DMS 273 (cell line): ENCODE measurements at regions not wholly inside any gene's neighbourhood (a gene's known extent, or its start where the extent isn't known, plus 50 kb on each side); places are given as distances from the start of the nearest gene placed in this dataset.
"Not testable (repeated sequence)": the region's sequence is repeated elsewhere in the genome, so short reads cannot be mapped to it uniquely, and the experiment has no call there.

Source experiments
- DNase-seq: peaks from one replicate; lab custom pipeline; 2025; ENCODE audit not compliant: unreplicated experiment; lab: John Stamatoyannopoulos, UW

DNA sequence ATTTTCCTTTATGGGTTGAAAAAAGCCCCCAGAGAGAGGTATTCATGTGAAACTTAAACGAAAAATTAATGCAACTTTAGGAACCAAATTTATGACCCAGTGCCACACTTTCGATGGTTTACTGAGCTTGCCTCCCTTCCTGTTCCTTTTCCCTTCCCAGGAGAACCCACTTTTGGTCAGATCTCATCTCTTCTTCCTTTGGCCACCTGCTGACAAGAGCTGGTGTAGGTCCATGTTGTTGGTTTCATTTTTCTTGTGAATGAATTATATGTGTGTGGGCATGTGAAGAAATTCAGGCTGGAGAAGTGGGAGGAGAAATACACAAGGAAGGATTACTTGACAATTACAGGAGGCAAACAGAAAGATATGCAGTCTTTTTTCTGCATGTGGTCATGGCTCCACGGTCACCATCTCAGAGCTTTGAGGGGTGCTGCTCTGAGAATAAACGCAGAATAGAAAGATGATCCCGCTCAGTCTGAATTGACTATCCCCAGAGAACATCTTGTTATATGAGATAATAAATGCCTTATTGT lies 111.3 kb upstream of the TCF4 start:
- DNase-seq: no peak

DNA sequence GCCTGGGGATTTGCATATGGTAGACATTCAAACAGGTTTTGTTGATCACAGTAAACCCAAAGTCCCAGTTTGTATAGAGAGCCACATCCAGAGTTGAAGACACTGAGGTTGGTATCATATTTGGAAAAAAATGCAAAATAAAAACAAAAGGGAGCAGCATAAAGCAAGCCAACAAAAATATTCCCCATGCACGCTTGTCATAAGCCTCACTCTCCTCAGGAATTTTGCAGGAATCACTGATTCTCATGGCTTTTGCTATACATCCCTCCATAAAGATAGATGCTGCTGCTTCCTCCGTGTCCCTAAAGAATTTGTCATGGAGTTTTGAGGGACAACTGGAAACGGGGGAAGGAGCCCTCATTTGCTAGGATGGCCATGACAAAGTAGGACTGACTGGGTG lies 108.8 kb upstream of the TCF4 start:
- DNase-seq: no peak

DNA sequence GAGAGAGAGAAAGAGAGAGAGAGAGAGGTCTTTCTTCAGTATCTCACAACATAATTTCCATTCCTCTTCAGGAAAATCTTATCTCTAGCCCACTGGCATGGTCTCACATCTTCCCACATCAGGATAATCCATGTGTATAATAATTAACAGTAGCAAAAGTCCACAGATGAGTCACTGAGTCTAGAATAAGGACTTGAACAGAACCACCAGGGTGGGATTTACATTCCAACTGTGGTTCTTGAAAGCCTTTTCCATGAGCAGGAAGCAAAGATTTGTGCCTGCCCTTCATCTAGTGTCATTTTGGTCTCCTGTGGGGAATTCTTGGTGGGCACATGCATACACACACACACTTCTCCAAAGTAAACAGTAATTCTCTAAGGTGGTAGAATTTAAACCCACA lies 107.1 kb upstream of the TCF4 start:
- no peak for DNase-seq

DNA sequence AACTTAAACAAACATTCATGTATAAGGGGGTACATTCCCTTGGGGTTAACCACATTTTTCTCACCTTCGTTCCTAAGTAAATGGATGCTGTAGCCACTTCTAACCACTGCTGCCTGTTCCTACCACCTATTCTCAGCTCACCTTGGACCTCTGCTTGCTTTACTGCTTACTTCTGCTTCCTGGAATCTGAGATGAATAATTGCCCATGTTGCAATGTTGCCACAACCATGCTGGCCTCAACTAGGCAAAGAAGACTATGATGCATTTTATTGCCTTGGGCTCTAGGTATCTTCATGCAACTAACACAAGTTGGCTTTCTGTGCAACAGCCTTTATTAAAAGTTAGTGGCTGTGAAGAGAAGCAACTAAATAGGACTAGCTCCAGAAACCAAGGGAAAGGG lies 106.3 kb upstream of the TCF4 start:
- DNase-seq: no peak

DNA sequence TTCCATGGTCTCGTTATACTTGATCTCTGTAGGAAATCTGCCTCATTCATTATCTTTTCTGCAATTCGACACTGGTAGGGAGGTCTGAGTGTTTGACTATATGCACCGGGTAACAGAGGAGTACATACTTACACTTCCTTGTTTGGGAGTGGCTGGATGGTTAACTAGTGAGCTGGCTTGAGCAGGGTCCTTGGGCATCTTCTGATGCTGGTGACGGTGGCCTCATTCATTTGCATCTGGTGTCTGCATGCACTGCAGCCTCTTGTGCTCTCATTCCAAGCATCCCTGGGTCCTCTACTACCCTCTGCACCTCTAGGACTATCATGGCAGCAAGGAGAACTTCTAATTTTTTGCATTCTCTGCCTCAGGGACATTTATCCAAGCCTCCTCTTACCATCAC lies 100.0 kb upstream of the TCF4 start:
- DNase-seq: no peak

DNA sequence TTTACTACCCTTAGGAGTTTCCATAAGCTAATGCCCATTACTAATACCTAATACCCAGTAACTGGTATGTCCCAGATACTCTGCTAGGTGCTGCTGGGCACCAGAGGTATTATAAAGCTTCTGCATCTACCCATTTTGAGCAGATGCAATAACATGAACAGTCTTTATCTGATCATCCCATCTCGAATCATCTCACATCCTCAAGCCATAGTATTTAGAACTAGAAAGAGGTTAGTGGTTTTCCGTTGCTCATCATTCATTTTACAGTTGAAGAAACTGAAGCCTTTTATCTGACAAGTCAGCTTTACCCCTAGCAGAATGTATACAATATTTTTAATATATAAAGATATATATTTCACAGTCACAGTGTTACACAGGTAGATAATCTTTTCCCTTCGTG lies 99.1 kb upstream of the TCF4 start:
- DNase-seq: no peak

DNA sequence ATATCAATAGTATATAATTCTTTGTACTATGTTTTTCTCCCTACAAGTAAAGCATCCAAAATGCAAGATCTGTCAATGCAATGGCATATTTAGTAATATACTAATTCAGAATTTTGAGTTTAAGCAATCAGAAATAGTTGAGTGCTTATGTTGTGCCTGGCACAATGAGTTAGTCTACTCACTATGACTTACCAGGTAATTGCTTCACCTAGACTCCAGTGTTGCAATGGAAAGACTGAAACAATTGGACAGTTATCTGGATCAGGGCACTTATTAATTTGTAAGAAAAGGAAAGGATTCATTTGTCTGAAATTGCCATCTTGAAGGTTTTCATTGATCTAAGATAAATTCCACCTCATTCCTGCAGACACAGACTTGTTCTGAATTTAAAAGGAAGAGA lies 97.6 kb upstream of the TCF4 start:
- no peak for DNase-seq

DNA sequence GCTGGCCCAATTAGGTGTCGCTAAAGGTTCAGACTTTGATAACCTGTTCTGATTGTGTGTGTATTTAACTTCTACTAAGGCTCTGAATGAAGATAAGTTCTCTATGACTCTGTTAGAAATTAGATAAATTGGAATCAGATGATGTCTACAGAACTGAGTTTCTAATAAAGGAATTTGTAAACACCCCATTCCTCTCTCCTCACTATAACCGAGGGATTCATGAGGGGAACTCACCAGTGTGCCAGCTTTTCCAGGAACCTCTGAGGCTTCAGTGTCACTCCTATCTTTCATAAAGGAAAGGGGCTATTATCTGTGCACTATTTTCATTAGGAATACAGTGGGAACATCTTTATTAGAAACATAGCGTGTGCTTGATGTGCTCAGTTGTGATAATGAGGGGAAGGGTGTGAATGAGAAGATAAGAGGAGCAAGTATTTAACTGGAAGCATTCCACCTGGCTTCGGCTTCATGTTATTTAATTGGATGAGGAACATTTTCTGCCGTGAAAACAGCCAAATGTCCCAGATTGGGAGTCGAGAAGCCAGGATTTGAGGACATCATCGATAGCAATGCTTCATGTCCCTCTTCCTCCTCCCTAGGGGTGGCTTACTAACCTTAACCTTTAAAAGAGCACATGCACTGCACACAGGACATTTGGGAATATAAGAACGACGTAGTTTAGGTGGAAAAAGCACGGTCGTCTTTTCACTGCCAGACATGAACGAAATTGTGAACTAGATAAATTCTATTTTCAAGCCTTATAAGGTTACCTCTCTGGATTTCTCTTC lies 84.8 kb upstream of the TCF4 start:
- no peak for DNase-seq

DNA sequence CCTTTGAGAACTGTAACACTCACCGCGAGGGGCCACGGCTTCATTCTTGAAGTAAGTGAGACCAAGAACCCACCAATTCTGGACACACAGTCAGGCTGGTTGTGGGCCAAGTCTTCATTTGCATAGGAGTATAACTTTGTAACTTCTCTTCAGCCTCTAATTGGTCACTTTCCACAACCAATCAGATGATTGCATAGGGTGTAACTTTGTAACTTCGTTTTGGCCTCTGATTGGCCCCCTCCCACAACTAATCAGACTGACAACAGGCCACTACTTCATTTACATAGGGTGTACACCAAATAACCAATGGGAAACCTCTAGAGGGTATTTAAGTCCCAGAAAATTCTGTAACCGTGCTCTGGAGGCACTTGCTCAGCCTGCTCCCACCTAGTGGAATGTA lies 77.5 kb upstream of the TCF4 start:
- DNase-seq: no peak

DNA sequence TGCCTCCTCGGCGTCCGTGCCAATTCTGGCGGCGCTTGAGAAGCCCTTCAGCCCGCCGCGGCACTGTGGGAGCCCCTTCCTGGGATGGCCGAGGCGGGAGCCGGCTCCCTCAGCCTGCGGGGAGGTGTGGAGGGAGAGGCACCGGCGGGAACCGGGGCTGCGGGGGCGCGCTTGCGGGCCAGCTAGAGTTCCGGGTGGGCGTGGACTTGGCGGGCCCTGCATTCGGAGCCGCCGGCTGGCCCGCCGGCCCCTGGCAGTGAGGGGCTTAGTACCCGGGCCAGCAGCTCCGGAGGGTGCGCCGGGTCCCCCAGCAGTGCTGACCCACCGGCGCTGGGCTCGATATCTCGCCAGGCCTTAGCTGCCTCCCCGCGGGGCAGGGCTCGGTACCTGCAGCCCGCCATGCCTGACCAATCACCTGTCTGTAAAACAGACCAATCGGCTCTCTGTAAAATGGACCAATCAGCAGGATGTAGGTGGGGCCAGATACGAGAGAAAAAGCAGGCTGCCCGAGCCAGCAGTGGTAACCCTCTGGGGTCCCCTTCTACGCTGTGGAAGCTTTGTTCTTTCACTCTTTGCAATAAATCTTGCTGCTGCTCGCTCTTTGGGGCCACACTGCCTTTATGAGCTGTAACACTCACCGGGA lies 76.9 kb upstream of the TCF4 start:
- not testable (repeated sequence) for DNase-seq

DNA sequence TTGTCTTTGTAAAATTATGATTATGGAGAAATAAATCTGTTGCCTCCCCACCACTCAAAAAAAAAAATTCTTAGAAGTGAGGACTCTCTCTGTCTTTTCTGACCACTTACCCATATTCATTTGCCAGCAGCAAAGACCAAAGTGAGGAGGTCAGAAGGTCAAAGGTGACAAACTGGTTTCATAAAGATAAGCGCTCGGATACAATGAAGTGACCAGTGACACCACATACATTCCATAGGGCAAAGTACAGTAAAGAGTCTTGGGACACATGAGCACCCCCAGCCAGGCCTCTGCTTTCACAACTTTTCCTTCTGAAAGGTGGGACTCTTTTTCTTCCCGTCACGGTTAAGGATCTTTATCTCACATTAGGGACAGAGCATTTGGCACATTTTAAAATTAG lies 75.9 kb upstream of the TCF4 start:
- no peak for DNase-seq

DNA sequence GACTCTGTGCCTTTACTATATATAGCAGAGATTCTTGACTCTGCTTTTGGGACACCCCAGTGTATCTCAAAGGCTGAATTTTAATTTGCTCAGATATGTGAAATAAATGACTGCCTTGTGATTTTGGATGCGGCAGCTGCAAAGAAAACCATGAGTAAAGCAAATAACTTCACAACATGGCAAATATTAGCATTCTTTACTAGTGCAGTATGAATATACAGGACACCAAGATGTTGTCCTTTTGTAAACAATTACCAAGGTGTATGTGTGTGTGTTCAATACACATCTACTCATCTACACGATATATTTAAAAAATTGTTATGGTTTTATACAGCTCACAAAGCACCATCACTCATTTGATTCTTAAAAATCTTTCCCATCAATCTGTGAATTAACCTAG lies 70.6 kb upstream of the TCF4 start:
- DNase-seq: no peak

DNA sequence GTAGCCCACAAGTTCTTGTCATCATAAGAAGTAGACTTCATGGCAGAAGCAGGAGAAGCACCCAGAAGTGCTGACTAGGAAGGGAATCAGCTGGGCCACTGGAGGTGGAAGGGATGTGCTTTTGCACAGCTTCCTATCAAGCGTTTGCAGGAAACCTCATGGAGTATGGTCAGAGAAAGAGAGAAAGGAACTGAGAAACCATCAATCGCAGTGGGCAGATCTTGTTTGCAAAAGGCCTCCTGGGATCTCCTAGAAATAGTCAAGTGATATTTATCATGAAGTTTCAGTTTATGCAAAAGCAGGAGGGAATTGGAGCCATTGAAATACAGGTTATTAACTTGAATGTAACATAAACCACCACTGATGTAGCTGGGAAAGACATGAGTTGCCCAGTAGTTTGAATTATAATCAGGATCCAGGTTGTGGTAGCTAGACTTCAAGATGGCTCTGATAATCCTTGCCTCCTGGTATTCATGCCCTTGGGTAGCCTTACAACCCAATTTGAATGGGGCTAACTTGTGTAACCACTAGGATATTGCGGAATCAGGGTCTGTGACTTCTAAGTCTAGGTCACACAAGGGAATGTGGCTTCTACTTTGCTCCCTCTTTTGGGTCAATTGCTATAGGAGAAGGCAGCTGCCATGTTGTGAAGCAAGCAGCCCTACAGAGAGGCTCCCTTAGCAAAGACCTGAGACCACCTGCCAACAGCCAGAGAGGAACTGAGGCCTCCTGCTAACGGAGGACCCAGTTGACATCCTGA lies 69.8 kb upstream of the TCF4 start:
- DNase-seq: no peak

DNA sequence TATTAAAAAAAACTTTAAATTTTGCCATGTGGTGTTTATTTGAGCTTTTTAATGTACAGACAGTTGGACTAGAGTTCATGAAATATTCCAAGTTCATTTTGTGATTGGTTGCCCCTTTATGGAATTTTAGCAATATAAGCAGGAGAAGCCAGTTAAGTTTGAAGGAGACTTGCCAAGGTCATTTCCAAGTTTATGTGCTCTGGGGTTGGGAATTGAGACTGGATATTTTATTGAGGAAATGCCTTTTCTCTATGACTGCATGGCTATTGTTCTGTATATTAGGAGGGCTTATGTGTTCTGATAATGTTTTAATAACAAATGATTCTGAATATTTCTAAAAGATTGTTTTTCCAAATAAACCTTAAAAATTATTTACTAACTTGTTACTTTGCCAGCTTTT lies 67.0 kb upstream of the TCF4 start:
- no peak for DNase-seq

DNA sequence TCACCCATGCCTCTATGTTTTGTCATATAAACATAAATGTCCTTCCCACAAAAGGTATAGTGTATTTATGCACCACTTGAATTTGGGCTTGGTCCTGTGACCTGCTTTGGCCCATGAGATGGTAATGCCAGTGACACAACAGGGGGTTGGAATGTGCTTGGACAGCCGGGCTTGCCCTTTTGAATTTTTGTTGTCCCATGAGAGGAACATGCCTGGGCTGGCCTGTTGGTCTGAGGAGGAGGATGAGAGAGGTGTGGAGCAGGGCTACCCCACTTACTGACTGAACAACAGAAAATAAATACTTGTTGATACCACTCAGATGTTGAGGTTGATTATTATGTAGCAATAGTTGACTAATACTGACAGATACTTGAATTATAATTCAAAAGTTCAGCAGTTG lies 63.2 kb upstream of the TCF4 start:
- no peak for DNase-seq

DNA sequence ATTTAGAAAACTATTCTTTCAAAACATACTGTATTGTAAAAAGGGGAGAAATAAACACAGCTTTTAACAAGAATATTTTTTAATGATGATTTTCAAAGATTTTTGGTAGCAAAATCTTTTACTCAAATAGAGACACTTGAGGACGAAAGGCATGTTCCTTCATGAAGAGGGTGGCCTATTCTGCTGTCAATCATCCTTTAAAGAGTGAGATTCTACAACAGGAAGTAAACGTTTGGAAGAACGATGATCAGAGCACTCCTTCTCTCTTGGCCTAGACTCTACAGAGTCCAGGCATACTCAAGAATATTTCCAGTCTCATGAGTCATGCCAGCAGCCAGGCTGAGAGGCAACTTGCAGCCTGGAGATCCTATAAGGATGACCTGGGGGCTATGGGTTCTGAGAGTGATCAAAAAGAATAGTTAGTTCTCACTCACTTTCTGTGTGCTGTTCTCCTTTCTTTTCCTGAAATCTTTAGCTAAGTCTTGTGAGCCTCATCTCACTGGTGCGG lies 62.4 kb upstream of the TCF4 start:
- no peak for DNase-seq

DNA sequence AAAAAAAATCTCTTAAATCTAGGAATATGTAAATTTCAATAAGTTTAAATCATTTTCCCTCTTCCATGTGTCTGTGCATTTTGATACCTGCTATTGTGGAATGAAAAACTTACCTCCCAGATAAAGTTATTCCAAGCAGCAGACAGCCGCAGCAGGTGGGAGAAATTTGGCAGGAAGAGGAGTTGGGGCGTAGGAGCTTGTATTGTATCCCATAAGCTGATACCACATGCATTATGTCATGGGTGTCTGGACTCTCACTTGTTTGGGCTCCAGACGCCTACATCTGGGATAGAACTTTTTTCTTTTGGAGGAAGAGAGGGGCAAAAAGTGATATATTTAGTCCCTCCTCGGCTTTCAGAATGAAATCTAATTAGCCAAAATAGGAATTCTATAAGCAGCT lies 59.3 kb upstream of the TCF4 start:
- DNase-seq: no peak

DNA sequence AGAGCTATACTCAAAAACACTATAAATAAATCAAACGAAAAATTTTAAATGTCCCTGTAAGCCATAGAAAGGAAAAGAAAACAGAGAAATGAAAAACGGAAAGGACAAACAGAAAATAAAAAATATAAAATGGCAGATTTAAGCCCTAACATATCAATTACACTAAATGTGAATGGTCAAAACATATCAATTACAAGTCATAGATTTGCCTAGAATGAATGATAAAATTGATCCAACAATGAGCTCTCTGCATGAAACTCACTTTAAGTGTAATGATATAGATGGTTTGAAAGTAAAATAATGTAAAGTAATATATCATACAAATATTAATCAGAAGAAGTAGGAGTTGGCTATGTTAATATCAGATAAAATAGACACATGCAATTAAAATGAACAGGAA lies 54.2 kb upstream of the TCF4 start:
- no peak for DNase-seq

DNA sequence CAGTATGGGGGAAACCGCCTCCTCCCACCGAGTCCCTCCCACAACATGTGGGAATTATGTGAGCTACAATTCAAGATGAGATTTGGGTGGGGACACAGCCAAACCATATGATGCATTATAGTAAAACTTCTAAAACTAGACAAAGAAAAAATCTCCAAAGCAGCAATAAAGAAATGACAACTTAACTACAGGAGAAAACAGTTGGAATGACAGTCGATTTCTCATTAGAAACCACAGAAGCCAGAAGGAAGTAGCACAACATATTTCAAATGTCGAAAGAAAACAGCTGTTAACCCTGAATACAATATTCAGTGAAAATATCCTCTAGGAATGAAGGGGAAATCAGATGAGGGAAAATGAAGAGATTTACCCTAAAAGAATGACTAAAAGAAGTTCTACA lies 53.5 kb upstream of the TCF4 start:
- no peak for DNase-seq
